ENCODE measurements at regions not wholly inside any gene's neighbourhood (a gene's known extent, or its start where the extent isn't known, plus 50 kb on each side); places are given as distances from the start of the nearest gene placed in this dataset.

DNA sequence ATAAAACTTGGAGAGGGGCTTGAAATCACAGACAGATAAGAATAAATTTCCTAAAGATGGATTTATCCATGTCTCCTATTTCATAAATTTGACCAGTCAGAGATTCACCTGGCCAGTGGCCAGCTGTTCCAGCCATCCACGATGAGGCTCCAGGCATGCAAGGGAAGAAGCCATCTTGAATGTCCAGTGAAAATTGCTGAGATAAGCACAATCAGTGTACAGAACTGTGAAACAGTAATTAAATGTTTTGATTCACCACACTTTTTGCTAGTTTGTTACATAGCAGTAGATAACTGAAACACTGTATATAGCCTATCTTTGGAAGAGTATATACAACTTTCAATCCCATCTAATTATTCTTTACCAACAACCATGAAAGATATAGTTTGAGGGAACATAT is 163.5 kb downstream of the HINT1 start:
- Histone ChIP-seq H3K4me1 (ENCODE audit: insufficient read depth, low read length) (peaks cover 4% of the 10 kb centered on the region; the same call in 1 of the 2 replicates), H2AK5ac (ENCODE audit: insufficient read length, low read length) (no peak overlapping the region), H2BK15ac (ENCODE audit: low read depth, low read length) (no peak overlapping the region), H3K14ac (ENCODE audit: insufficient read depth, low read length) (no peak overlapping the region), H3K9me3 (ENCODE audit: control insufficient read depth, low read depth, low read length) (no peaks in the 10 kb centered on the region), H3T11ph (ENCODE audit: low read length) (no peak overlapping the region), H2AFZ (ENCODE audit: low read length) (no peak overlapping the region), H3K27ac (ENCODE audit: insufficient read length, low read depth, low read length) (no peak overlapping the region), H2BK20ac (ENCODE audit: low read depth, low read length, poor library complexity, severe bottlenecking) (no peak overlapping the region), H3K4me2 (ENCODE audit: insufficient read depth, insufficient read length, low read length) (no peak overlapping the region), H2BK120ac (ENCODE audit: low read depth, low read length, poor library complexity, severe bottlenecking) (no peak overlapping the region), H3K18ac (ENCODE audit: insufficient read length, low read depth, low read length) (no peak overlapping the region), H3K4ac (ENCODE audit: low read depth, low read length) (no peak overlapping the region), H3K23me2 (ENCODE audit: insufficient read length, low read depth, low read length, poor library complexity, severe bottlenecking) (no peaks in the 10 kb centered on the region), H3K23ac (ENCODE audit: insufficient read length, low read depth, low read length) (no peak overlapping the region), H4K20me1 (ENCODE audit: control insufficient read depth, insufficient read depth, insufficient read length) (no peaks in the 10 kb centered on the region), H3K56ac (ENCODE audit: insufficient read length, low read depth, low read length) (no peak overlapping the region), H2BK12ac (ENCODE audit: insufficient read length, low read depth, low read length) (no peak overlapping the region), H2BK5ac (ENCODE audit: insufficient read length, low read length) (no peak overlapping the region), H3K9ac (ENCODE audit: extremely low read depth, insufficient read length, low read length) (no peak overlapping the region), H3K79me1 (ENCODE audit: insufficient read depth, low read depth, low read length, poor library complexity, severe bottlenecking) (no peaks in the 10 kb centered on the region), H4K8ac (replicated peaks; ENCODE audit: insufficient read length, low read depth, low read length) (no peak overlapping the region), H4K91ac (ENCODE audit: insufficient read length, low read depth, low read length) (no peak overlapping the region), H3K79me2 (ENCODE audit: insufficient read depth, low read length) (no peaks in the 10 kb centered on the region), H4K5ac (ENCODE audit: insufficient read length, low read depth, low read length) (no peak overlapping the region), H3K27me3 (ENCODE audit: insufficient read depth, low read length) (no peaks in the 10 kb centered on the region)
- Mint-ChIP-seq H3K36me3 (ENCODE audit: insufficient read depth in 1 of 3, low read depth in 3 of 3) (no peaks in the 10 kb centered on the region), H3K4me3 (no peak overlapping the region), H3K27ac (peak overlapping the region in 1 of 3 experiments; percentile 93; a peak in 1 of 7 replicates), H3K9me3 (no peaks in the 10 kb centered on the region), H3K4me1 (peaks cover 12% of the 10 kb centered on the region in 2 experiments), H3K27me3 (ENCODE audit: low read depth) (no peaks in the 10 kb centered on the region)
- no CpG with 5 or more reads among the region's 1 CpG for WGBS (ENCODE audit: extremely low coverage, insufficient read length, low lambda C conversion rate)
- DNase-seq = no peak
- TF ChIP-seq, protein P1, sequence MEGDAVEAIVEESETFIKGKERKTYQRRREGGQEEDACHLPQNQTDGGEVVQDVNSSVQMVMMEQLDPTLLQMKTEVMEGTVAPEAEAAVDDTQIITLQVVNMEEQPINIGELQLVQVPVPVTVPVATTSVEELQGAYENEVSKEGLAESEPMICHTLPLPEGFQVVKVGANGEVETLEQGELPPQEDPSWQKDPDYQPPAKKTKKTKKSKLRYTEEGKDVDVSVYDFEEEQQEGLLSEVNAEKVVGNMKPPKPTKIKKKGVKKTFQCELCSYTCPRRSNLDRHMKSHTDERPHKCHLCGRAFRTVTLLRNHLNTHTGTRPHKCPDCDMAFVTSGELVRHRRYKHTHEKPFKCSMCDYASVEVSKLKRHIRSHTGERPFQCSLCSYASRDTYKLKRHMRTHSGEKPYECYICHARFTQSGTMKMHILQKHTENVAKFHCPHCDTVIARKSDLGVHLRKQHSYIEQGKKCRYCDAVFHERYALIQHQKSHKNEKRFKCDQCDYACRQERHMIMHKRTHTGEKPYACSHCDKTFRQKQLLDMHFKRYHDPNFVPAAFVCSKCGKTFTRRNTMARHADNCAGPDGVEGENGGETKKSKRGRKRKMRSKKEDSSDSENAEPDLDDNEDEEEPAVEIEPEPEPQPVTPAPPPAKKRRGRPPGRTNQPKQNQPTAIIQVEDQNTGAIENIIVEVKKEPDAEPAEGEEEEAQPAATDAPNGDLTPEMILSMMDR (conservative IDR thresholded peaks at IDR 0.05) = no peak
